ENCODE measurements at regions not wholly inside any gene's neighbourhood (a gene's known extent, or its start where the extent isn't known, plus 50 kb on each side); places are given as distances from the start of the nearest gene placed in this dataset.
"Not testable (repeated sequence)": the region's sequence is repeated elsewhere in the genome, so short reads cannot be mapped to it uniquely, and the experiment has no call there.

- no peak for DNase-seq (ENCODE audit: low read depth)
These were observed 70.9 kb upstream of the CHST15 start for GRCh38 chr10:124164264-124164663.

DNA sequence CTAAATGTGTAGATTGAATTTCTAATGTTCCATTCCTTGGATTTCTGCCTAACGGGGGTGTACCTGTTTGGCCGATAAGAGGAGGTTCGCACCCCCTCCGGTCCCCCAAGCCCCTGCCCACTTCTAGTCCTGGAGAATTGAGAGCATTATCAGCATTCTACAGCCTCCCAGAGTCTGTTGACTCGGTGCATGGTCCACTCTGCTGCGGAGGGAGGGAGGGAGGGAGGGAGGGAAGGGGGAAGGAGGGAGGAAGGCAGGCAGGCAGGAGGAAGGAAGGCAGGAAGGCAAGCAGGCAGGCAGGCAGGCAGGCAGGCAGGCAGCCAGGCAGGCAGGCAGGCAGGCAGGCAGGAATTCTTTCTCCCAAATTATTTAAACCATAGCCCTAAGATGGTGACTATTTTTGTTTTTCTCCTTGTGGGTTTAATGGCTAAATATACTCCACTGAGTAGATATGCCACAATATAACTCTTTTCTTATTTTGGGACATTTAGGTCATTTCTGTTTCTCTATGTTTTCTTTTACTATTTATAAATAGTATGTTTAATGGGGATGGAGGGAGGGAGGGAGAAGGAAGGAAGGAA, 69.5 kb upstream of the CHST15 start:
- DNase-seq (ENCODE audit: low read depth): no peak

DNA sequence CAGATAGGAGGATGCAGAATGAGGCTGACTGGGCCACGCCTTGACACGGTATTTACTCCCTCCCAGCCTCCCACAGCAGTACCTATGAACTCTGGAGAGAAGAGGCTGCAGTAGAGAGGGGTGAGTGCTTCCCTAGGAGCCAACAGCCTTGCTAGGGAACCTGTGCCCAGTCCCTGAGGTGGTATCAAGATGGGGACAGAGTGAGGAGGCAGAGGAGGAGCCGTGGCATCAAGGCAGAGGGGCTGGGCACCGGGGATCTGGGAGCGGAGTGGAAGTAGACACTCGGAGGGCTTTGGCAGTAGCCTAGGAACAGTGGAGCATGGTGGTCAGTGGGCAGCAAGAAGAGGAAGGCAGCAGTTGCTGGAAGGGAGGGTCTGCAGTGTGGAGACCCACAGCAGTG, 68.7 kb upstream of the CHST15 start:
- DNase-seq (ENCODE audit: low read depth): no peak

GRCh38 chr10:124161601-124162000, 68.2 kb upstream of the CHST15 start:
- DNase-seq (ENCODE audit: low read depth): no peak

- DNase-seq (ENCODE audit: low read depth): no peak
These were observed 67.7 kb upstream of the CHST15 start for GRCh38 chr10:124160943-124161582.

DNA sequence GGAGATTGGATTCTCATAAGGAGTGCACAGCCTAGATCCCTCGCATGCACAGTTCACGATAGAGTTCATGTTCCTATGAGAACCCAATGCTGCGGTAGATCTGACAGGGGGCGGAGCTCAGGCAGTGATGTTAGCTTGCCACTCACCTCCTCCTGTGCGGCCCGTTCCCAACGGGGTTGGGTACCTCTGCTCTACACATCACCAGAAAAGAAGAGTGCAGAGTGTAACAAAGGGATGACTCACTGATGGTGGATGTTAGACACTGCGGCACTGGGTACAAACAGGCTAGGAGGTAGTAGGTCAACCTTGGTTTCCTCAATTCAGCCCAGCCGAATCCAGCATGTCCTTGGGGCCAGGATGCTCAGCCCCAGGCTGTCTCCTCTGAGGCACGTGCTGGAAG, 66.8 kb upstream of the CHST15 start:
- DNase-seq (ENCODE audit: low read depth): no peak

GRCh38 chr10:124159153-124159552, 65.8 kb upstream of the CHST15 start:
- DNase-seq (ENCODE audit: low read depth): no peak

DNA sequence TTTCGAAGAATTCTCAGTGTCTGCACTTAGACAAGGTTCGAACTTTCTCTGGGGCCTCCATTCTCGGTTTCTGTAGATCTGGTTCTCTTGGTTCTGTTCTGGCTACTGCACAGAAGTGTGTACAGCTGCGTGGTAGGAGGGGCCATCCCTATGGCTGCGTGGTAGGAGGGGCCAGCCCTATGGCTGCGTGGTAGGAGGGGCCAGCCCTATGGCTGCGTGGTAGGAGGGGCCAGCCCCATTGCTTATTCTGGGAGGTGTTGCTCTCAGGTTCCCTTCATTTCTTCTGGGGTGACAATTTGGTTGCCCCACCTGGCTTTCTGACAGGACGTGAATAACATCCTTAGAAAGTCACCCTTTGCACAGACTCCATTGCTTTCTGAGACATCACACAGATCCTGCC, 65.2 kb upstream of the CHST15 start:
- DNase-seq (ENCODE audit: low read depth): no peak

DNA sequence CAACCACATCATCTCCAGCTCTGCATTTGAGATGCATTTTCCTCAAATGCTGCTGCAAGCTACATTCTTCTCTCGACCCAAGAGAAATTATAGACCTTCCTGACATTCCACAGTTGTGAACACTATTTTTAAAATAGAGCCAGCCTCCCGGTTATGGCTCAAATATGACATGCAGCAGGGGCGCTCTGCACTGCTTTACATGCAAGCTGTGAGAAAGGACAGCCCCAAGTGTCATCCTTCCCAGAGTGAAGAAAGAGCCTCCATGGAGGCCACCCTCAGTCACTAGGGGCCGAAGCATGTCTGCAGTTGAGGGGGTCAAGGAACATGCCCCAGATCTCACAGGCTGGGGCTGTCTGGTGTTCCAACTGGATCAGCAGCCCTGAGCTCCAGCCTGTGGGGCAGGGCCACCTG, 63.9 kb upstream of the CHST15 start:
- no peak for DNase-seq (ENCODE audit: low read depth)

DNA sequence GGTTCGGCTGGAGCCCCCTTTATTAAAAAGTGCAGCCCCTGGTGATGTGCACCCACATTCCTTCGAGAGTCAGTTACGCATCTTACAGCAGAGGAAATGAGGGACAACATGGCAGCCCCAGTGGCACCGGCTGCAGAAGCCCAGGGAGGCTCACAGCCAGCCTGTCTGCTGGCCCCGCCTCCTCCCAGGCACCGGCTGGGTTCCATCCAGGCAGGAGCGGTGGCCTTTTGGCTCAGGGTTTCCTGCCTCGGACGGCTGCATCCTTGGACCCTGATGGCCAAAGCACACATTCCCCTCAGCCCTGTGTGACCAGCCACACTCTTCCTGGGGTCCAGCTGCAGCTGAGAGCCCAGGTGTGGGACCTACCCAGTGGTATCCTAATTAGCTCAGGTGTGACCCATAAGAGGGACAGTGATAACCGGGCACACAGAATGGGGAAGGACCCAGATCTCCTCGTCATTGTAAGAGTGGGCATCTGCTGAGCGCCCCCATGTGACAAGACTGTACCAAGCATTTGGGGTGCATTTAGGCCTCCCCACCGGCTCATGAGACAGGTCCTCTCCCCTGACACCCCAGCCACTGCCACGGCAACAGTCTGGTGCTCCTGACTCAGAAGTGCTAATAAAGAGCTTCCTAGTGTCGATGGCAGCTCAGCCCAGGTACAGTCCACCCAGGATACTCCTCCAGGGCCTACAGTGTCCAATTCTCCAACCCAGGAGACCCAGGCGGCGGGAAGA, 63.3 kb upstream of the CHST15 start:
- no peak for DNase-seq (ENCODE audit: low read depth)

GRCh38 chr10:124155781-124156435, 62.5 kb upstream of the CHST15 start:
- no peak for DNase-seq (ENCODE audit: low read depth)

DNA sequence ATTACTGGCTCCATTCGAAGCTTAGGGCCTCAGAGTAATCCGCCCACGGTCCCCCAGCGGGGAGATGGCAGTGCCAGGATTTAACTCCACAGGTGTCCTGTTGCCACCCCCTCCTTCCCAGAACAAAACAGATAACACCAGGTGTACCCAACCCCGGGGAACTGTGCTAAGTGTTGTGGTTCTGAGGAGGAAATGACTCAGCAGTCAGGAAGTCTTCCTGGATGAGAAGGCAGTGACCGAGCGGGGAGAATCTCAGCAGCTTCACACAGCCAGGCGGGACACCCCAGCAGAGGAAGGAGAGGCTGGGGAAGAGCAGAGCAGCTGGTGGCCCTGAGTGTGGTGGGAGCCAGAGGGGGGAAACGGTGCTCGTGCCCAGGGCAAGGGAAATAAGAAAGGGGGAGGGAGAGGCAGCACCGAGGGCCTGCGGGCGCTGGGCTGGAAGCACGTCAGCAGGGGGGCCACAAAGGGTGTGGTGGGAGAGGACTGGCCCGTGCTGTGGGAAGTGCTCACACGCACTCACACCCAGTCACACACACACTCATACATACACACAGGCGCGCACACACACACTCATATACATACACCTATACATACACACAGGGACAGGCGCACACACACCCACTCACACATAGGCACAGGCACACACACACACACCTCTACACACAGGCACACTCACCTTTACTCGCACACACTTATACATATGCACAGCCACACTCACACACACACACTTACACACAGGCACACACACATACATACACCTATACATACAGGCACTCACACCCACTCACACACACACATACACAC, 59.8 kb upstream of the CHST15 start:
- peak; percentile 24 for DNase-seq (ENCODE audit: low read depth)

GRCh38 chr10:124152139-124153022, 59.0 kb upstream of the CHST15 start:
- no peak for DNase-seq (ENCODE audit: low read depth)

- DNase-seq (ENCODE audit: low read depth): no peak
These were observed 58.2 kb upstream of the CHST15 start for GRCh38 chr10:124151466-124152095.

DNA sequence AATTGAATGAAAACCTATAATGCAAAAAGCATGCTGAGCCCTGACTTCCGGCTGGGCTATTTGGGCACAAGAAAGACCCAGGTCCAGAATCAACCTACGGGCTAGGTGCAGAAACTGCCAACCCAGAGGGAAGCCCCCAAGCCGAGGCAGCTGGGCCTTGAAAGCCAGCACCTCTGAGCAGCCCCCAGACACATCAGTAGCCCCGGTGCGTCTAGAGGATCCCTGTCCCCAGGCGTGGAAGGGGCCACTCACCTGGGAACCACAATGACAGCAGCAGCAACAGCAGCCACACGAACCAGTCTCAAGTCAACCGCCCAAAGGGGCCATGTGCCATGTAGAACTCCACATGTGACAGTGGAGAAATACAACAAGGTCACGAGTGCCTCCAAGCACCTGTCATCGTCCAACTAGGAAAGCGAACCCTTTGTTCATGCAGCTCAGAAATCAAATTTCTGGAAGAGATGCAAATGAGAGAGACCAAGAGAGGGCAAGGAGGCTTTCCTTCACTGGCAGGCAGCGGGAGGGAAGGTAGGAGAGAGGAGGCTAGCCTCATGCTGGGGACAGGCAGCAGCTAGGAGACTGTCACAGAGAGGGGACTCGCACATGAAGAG, 57.5 kb upstream of the CHST15 start:
- no peak for DNase-seq (ENCODE audit: low read depth)

DNA sequence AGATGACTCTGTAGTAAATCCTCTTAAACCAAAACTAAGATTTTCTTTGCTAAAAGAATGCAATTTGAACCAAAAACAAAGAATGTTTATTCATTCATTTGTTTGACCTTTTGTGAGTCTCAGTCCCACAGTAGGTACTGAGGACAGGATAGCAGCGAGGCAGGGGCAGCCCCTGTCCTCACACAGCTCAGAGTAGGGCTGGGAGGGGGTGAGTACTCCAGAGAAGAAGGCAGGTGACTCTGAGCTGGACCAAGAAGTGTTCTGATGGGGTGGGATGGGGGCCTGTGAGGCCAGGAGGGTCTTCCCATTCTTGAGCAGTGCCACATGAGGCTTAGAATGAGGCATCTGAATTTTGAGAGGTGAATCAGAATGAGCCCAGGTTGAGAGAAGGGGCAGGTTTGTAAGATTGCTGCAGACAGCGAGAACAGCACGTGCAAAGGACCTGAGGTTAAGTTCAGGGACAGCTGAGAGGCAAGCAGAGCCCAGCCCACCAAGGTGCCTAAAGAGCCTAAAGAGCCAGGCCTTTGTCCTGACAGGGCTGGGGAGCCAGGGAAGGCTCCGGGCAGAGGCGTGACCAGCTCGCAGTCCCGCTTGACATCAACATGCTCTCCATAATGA, 56.9 kb upstream of the CHST15 start:
- no peak for DNase-seq (ENCODE audit: low read depth)

DNA sequence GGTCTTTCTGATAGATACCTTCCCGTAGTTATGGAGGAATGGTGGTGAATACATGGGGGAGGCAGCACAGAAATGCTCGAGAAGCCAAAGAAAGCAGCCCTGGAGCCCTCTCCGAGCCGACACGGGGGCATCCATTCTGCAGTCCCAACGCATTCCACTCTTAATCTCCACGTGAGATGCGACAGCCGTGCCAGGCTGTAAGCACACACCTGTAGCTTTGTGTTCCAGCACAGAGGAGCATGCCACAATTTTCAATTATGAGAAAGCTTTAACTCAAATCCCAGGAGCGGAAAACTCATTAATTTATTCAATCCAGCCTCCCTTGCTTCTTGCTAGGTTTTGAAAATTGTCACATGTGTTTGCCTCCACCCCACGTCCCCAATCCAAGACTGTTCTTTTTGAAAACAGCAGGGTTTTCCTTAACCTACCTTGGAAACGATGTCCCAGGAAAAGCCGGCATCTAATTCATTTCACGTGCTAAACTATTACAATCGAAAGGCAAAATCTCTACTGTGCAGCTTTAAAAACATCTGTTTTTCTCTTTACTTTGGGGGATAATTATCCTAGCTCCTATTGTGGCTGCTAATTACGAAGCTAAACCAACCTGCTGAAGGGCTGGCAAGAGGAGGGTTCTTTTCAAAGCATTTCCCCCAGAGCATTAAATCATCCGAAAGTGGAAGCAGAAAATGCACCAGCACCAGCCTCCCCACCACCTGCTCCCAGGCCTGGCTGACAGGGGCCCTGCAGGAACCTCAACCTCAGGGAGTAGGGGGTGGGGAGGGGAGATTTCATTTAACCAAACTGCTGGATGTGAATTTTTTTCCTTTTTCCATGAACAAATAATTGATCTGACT, 56.0 kb upstream of the CHST15 start:
- no peak for DNase-seq (ENCODE audit: low read depth)

- not testable (repeated sequence) for DNase-seq (ENCODE audit: low read depth)
These were observed 55.3 kb upstream of the CHST15 start for GRCh38 chr10:124148509-124149188.
